HCEC 1CT (cell line): ENCODE measurements at regions not wholly inside any gene's neighbourhood (a gene's known extent, or its start where the extent isn't known, plus 50 kb on each side); places are given as distances from the start of the nearest gene placed in this dataset.
"Not testable (repeated sequence)": the region's sequence is repeated elsewhere in the genome, so short reads cannot be mapped to it uniquely, and the experiment has no call there.

Source experiments
- DNase-seq: peaks from one replicate; pipeline ENCODE4 v3.0.0-alpha.2; 2017

DNA sequence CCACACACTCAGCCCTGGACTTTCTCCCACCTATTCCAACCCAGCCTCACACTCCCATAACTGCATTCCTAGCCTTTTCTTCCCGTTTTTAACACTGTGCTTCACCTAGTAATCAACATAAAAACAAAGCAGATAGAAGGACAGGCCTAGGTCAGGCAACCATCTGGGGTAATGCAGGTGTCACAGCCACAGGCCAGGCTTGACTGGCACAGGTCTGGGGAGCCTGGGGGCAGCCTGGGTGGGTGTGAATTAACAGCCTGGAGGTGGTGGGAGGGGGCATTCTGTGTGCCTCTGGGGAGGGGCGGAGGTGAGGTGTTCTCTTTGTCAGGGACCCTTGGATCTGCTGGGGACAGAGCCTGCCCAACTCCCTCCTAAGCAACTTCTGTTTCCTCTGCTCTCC, 332.6 kb downstream of the BCL2L11 start:
- DNase-seq = not testable (repeated sequence)

DNA sequence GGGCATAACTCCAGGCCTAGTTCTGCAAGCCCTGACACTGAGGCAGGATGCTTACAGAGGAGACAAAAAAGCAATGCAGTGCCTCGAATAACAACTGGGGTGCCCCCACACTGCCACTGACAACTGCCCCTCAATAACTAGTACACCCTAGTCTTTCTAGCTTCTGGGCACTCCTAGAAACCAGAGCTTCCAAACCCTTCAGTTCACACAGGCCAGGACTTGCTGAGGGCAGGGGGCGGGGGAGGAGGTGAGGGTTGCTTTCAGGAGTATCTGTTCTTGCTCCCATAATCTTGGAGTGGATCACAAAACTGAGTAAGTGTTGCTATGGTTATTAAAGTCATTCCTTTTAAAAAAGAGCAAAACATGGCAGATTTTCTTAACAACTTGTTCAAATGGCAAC, 333.1 kb downstream of the BCL2L11 start:
- not testable (repeated sequence) for DNase-seq

DNA sequence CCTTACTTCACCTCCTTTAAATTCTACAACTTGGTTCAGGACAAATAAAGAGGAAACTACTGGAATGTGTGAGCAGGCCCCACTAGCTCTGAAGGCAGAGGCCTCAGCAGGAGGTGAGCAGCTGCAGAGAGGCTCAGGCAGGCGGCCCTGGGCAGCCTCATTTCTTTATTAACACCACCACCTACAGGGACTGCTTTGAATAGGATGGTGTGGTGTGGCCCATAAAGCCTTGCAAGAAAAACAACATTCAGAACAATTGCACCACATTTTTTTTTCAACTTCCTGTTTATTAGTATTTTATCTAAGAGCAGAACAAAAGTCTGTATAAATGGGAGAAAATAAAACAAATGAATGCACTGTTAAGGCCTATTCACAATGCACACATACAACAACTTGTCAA, 333.7 kb downstream of the BCL2L11 start:
- peak; percentile 42 for DNase-seq

DNA sequence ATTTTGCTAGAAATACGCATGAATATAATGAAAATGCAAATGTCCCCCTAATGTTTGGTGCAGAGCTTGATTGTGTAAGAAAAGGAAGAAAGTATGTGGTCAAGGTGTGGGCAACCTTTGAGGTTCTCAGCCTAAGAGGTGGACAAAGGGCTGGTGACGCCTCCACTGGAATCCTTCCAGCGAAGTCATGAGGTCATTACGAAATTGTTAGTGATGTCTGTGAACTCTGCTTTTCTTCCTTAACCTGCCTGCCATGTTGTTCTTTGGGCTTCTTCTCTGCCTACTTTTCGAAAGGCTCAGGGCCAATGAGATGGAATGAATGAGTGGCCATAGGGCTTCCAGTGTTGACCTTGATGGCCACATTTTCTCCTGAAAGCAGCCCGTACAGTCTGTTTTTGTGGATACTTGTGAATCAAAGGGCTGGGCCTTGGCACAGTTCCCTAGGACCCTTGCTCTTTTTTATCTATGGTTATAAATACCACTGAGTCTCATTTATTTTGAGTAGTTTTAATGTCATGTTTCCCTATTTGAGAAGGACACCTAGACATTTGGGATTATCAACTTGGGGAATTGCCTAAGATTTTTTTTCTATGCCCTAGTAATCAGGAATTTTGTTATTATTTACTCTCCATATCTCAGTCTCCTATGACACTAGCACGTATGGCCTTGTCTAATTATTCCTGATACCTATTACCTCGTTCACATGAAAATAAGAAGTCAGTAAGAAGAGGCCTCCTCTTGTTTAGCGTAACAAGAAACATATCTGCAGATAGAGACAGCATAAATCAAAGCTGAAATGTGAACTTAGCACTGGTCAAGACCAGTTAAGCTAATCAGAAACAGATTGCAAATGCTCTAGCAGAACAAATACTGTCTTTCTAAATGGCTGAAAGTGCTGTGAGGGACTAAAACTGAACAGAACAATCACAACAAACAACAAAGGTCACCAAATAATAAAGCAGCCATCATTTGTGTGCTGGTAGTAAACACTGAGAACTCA, 334.6 kb downstream of the BCL2L11 start:
- DNase-seq = not testable (repeated sequence)

DNA sequence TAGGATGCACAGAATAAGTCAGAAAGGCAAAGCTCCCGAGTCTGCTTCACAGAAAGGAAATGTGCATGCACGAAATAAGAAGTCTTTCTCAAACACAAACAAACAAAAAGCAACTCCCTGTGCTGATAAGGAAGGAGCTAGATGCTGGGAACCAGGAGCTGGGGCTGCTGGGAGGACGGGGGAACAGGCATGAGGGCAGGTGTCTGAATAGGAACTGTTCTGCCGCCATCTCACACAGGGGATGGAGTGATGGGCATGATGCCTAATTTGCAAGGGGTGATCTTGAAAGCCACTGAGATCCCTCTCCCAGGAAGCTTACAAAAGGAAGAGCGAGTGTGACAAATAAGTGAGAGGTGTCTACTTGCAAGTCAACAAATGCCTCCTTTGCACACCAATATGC, 336.5 kb downstream of the BCL2L11 start:
- DNase-seq = not testable (repeated sequence)

DNA sequence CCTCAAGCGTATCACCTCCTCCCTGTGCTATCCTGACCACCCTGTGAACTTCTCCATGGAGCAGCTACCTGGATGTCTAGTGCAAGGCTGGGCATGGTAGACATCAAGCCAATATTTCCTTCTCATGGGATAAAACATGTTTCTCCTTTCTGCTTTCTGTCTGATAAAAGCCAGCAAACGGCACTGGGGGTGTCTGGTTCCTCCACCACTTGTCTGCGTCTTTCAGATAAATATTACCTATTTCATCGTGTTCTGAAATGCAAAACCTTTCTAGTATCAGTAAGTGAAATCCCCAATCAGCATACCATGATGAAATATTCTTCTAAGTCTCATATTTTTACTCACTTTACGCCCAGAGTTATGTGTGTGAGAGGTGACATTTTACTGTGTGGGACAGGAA, 340.2 kb downstream of the BCL2L11 start:
- DNase-seq = not testable (repeated sequence)

DNA sequence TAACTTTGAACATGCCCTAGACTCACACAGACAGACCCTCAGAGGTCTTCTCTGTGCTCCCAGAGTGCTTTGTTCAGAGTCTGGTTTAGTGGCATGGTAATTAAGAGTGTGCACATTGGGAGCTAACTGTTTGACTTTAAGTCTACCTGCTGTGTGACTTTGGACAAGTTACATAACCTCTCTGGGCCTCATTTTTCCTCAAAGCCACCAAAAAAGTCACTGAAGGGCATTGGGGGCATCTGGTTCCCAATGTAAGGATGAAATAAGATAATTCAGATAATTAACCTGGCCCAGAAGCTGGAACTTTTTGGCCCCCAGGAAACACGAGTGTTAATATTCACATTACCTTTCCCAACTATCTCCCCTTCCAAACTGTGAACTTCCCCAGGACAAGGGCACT, 341.1 kb downstream of the BCL2L11 start:
- DNase-seq = not testable (repeated sequence)

DNA sequence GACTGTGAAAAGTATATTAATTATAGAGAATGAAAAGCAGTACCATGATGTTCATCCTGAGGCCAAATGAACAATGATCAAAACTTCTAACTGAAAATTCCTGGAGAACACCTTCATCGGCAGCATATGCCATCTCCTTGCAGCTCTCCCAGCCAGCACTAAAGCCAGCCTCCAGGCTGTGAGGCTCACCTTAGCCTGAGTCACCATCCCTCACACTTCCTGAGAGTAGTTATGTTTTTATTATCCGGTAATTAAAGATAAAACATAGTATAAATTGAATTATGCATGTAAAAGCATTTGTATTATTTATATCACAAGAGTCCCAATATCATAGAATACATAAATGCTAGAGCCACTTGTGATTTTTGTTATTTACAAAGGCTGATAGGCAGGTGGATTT, 341.9 kb downstream of the BCL2L11 start:
- DNase-seq = not testable (repeated sequence)

DNA sequence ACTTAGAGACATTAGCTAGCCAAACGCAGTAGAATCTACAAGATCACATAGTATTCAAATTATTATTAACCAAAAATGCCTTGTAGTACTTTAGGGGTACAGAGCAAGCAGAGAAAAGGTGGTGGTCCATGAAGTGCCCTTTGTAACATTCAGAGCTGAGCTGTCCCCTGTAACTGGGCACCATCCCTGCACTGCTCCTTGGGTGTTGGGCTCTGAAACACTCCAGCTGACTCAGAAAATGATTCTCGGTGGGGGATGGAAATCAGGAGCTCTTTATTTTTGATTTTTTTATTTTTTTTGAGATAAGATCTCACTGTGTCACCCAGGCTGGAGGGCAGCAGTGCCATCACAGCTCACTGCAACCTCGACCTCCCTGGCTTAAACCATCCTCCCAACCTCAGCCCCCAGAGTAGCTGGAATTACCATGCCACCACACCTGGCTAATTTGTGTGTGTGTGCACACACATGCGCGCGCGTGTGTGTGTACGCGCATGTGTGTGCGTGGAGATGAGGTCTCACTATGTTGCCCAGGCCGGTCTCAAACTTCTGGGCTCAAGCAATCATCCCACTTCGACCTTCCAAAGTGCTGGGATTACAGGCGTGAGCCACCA, 342.6 kb downstream of the BCL2L11 start:
- DNase-seq = not testable (repeated sequence)

DNA sequence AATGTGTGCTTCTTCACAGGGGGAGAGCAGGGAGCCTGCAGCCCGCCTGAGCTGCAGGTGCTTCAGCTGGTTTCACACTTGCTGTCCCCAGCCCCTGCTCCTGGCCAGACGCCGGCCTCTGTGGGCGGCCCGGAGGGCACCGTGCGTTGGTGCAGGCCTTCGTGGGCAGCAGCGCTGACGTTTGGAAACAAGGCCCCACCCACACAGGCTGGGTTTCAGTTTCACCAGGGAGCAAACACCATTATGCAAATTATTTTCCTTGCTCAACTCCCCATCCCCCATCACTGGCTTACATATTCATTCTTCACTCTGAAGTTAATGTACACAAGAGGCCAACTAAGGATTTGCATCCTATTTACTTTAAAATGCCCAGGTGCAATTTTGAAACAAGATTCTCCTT, 343.2 kb downstream of the BCL2L11 start:
- not testable (repeated sequence) for DNase-seq

DNA sequence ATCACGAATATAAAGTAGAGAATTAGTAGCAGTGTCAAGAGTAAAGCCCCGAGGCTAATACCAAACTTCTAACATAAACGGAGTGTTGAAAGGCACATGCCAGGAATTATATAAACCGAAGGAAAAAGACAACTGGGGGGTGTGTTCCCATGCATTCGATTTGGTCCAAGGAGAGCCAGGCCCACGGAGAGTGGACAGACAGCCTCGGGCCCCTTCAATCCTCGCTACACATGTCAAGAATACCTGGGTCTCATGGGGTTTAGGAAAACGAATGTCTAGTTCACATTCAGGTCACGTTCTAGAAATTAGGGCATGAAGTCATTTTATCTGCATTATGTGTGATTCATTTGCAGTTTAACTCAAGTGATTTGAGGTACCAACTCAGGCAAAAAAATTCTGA, 343.7 kb downstream of the BCL2L11 start:
- DNase-seq = not testable (repeated sequence)

DNA sequence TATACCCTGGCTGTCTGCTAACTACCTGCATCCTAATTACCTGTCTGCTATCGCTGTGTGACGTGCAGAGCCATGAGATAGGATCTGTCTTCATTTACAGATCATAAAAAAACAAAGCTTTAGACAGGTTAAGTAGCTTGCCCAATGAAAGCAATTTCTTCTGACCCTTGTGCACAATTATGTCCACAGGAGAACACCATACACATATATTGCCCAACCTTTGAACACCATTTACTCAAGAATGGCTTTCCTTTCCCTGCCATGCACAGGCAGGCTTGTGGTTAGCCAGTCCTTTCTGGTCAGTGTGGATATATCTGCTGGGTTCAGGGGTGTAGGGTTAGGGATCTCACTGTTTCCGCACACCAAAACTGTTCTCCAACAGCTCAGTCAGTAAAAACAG, 344.8 kb downstream of the BCL2L11 start:
- not testable (repeated sequence) for DNase-seq

DNA sequence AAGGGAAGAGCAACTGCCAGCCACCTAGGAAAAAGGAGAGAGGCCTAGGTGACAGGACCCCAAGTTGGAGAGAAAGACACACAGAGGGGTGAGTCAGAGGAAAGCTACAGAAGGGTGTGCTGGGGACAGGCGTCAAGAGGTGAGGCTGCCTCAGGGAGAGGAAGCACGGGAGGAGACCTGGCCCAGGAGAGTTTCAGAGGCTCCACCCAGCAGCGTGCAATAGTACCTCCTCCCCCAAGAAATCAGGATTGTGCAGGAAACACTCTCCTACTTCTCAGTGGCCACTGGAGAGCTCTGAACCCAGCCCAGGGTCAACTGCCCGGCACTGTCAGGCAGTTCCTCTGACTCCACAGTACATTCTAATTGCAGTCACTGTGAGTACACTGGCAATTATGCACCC, 346.0 kb downstream of the BCL2L11 start:
- DNase-seq = not testable (repeated sequence)

DNA sequence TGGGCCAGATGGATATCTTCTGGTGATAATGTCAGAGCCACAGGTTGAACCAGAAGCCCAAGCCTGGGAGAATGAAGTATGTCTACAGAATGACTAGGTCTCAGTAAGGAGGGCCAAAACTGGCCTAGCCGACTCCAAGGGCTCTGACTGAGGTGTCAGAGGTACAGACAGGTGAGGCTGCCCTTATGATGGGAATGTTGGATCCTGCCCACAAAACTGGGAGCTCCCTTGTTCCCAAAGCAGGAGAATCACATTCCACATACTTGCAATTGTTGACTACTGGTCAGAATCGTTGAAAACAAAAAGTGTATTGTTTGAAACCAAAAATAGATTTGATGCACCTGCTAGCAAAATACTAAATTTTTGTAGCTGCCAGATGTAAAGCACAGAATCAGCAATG, 350.2 kb downstream of the BCL2L11 start:
- DNase-seq = not testable (repeated sequence)

DNA sequence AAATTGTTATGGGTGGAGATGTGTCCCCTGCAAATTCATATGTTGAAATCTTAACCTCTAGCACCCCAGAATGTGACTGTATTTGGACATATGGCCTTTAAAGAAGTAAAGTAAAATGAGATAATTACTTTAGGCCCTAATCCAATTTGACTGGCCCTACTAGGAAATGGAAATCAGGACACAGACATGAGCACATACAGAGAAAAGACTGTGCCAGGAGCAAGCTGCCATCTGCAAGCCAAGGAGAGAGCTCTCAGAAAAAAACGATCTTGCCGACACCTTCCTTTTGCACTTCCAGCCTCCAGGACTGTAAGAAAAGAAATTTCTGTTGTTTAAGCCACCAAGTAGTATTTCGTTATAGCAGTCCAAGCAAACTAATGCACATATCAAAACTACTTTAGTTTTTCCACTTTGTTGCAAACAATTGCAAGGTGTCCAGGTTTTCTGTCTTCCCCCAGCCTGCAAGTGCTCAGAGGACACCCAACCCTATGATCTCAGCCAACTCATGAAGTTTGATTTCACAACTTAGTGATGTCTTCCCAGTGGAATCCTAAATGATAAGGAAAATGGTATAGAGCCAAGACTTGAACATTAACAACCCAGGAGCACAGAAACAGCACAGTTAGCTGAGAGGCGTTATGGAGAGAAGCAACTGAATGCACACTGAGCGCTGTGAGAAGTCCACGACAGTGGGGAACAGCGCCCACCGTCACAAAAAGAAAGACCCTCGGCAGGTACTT, 351.2 kb downstream of the BCL2L11 start:
- DNase-seq = not testable (repeated sequence)

DNA sequence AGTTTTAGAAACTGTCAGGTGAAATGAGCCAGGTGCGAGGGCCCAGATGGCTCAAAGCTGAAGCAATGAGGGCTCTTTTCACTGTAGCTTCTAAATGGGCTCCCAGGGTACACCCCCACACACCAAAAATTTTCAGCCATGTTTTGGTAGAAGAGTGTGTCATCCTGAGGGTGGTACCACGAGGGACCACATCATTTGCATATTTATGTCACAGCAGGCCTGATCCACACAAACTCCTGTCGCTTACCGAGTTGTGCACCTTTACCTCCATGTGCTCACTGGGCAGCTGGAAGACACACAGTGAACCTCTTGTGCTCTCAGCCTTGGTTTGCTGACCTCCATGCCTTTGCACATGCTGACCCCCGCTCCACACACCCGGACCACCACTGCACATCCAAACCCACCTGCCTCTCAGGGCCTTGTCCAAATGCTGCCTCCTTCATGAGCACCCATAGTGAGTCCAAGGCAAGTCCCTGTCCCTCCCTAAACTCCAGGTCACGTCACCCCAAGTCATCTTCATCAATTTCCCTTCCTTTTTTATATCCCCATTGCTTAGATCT, 352.2 kb downstream of the BCL2L11 start:
- DNase-seq = not testable (repeated sequence)

DNA sequence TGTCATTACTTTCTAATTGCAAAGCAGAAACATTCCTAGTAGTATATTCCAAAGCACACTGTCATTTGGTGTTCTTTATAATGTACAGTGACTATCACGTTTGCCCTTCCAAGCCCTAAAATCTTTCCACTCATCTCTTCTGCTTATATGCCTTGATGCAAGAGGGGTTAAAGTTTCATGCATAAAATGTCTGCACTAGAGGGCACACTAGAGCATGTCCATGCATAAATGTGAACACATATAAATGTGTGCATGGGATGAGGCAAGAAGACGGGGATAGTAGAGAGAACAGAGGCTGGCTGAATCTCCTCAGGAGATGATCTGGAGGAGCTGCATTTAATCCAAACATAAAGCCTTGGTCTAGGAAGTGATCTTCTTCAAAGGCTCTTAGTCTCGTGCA, 352.8 kb downstream of the BCL2L11 start:
- not testable (repeated sequence) for DNase-seq

DNA sequence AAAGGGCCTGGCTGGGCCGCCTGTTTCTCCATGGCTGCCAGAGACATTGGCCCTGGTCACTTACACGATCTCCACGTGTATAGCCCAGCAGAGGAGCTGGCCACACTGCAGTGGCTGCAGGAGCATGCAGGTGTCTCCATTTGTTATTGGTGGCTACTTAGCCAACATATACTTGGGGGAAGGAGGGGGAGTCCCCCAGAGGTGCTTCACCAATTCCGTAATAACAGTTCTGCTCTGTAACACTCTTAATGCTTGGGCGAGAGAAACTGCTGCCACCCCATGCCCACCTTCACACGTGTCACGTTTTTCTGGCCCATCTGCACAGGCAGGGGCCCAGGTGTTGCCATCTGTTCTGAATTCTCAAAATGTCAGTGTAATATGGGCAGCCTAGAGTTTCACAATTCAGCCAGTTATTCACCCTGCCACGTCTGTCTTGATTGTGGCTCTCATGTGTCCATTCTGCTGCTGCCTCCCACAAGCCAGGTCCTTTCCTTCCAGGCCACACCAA, 353.5 kb downstream of the BCL2L11 start:
- DNase-seq = not testable (repeated sequence)

DNA sequence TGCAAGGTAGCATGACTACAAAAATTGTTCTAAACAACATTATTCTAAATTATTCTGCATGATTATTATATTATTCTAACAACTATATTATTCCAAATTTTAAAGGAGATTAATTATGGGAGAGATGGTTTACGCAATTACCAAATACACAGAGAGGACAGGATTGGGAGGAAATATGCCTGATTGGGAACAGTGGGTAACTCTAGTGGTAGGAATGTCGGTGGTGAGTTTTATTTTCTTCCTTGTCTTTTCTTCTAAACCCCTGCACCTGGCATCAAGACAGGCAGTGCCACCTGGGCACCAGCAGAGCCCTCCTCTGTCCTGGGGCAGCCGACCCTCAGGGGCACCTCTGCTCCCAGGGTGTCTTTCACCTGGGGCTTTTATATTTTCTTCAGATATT, 357.6 kb downstream of the BCL2L11 start:
- not testable (repeated sequence) for DNase-seq

DNA sequence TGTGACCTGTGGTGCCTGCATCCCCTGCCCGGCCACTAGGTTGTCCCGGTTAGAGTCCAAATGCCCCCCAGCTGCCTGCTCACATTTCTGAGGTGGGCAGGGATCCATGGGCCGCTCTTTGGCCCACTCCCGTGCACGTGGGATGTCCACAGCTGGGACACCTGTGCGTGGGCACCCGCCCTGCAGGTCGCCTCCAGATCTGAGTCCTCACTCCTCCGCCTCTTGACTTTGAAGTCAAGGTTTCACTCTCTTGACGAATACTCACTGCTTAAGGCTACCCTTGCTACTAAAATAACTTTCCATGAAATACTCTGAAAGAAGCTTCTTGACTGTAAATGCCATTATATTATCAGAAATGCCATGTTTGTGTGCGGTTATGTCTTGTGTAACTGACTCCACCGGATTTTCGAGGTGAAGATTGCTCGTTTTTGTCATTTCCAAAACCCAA, 358.2 kb downstream of the BCL2L11 start:
- DNase-seq = not testable (repeated sequence)

DNA sequence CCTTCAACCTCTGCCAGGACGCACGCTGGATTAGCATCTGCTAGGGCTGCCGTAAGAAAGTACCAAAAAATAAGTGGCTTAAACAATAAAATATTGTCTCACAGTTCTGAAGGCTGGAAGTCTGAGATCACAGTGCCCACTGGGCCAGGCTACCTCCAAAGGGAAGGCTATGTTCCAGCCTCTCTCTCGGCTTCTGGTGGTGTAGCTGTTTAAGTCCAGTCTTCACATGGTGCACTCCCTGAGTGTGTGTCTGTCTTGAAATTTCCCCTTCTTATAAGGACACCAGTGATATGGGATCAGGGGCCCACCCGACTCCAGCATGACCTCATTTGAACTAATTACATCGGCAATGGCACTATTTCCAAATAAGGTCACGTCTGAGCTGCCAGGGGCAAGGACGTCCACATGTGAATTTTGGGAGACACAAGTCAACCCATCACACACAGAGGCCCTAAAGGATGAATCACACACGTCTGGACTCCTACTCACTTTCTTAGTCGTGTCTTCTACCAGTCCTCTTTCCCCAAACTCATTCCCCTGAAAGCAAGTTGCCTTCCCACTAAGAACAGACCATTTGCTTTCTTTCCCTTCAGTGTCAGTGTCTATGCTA, 359.4 kb downstream of the BCL2L11 start:
- DNase-seq = peak; percentile 67

DNA sequence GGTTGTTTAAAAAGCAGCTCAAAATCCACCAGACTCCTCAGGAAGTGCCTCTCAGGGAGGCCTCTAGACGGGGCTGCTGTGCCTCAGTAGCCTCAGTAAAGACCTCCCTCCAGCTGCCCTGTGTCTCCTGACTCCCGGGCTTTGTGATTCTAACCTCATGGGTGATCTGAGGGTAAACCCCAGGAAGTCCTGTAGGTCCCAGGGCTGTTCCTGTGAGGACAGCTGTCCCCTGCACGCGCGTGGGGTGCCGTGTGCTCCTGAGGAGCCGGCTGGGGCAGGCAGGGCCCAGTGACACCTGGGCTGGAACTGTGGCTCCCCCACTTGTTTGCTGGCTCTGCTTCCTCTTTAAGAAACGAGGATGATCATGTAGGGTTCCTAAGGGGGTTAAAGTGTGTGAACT, 359.9 kb downstream of the BCL2L11 start:
- DNase-seq = not testable (repeated sequence)
